CD4-positive, alpha-beta T cell treated with Interleukin-4 for 1 hour (primary cell): ENCODE measurements at regions not wholly inside any gene's neighbourhood (a gene's known extent, or its start where the extent isn't known, plus 50 kb on each side); places are given as distances from the start of the nearest gene placed in this dataset.
"Not testable (repeated sequence)": the region's sequence is repeated elsewhere in the genome, so short reads cannot be mapped to it uniquely, and the experiment has no call there.

ENCODE experiments used
- DNase-seq, 2 donors: peaks; one replicate each; pipeline ENCODE4 v3.0.0-alpha.2; 2020 to 2022

GRCh38 chr5:142542078-142542477 is 143.8 kb downstream of the FGF1 start:
- no peak for DNase-seq

GRCh38 chr5:142540922-142541422 is 144.9 kb downstream of the FGF1 start:
- DNase-seq: no peak

- no peak for DNase-seq
These were observed 146.6 kb downstream of the FGF1 start for GRCh38 chr5:142539154-142539740.

GRCh38 chr5:142537938-142538337 is 148.0 kb downstream of the FGF1 start:
- DNase-seq: no peak

- no peak for DNase-seq
These were observed 153.1 kb downstream of the FGF1 start for GRCh38 chr5:142532781-142533176.

GRCh38 chr5:142531977-142532780 is 153.7 kb downstream of the FGF1 start:
- no peak for DNase-seq

GRCh38 chr5:142530904-142531303 is 155.0 kb downstream of the FGF1 start:
- DNase-seq: no peak

GRCh38 chr5:142529626-142530278 is 156.1 kb downstream of the FGF1 start:
- no peak for DNase-seq

- no peak for DNase-seq
These were observed 158.1 kb downstream of the FGF1 start for GRCh38 chr5:142527664-142528295.

- DNase-seq: no peak
These were observed 158.7 kb downstream of the FGF1 start for GRCh38 chr5:142527234-142527633.

- DNase-seq: no peak
These were observed 162.9 kb downstream of the FGF1 start for GRCh38 chr5:142522983-142523382.

- DNase-seq: no peak
These were observed 164.2 kb downstream of the FGF1 start for GRCh38 chr5:142521706-142522105.

- no peak for DNase-seq
These were observed 165.0 kb downstream of the FGF1 start for GRCh38 chr5:142520885-142521284.

- not testable (repeated sequence) for DNase-seq
These were observed 166.0 kb downstream of the FGF1 start for GRCh38 chr5:142519913-142520312.

- no peak for DNase-seq
These were observed 168.1 kb downstream of the FGF1 start for GRCh38 chr5:142517840-142518239.

- no peak for DNase-seq
These were observed 169.2 kb downstream of the FGF1 start for GRCh38 chr5:142516732-142517131.

GRCh38 chr5:142515036-142515435 is 170.9 kb downstream of the FGF1 start:
- DNase-seq: no peak

GRCh38 chr5:142514196-142514595 is 171.7 kb downstream of the FGF1 start:
- no peak for DNase-seq

- DNase-seq: no peak
These were observed 173.5 kb downstream of the FGF1 start for GRCh38 chr5:142512043-142513042.

- no peak for DNase-seq
These were observed 174.5 kb downstream of the FGF1 start for GRCh38 chr5:142511358-142511757.

GRCh38 chr5:142509026-142509425 is 176.9 kb downstream of the FGF1 start:
- no peak for DNase-seq

GRCh38 chr5:142508591-142508990 is 177.3 kb downstream of the FGF1 start:
- no peak for DNase-seq
